ENCODE measurements at regions not wholly inside any gene's neighbourhood (a gene's known extent, or its start where the extent isn't known, plus 50 kb on each side); places are given as distances from the start of the nearest gene placed in this dataset.

GRCh38 chr3:70789878-70790277 lies 477.4 kb upstream of the MDFIC2 start:
- no peak for DNase-seq

- DNase-seq = no peak
These were observed 468.4 kb upstream of the MDFIC2 start for GRCh38 chr3:70780790-70781189.

GRCh38 chr3:70779296-70779695 lies 466.9 kb upstream of the MDFIC2 start:
- no peak for DNase-seq

- no peak for DNase-seq
These were observed 463.6 kb upstream of the MDFIC2 start for GRCh38 chr3:70776081-70776480.

GRCh38 chr3:70775257-70775656 lies 462.8 kb upstream of the MDFIC2 start:
- DNase-seq = no peak

- DNase-seq = no peak
These were observed 462.2 kb upstream of the MDFIC2 start for GRCh38 chr3:70774641-70775040.

GRCh38 chr3:70771426-70772147 lies 459.1 kb upstream of the MDFIC2 start:
- no peak for DNase-seq

- DNase-seq = no peak
These were observed 458.2 kb upstream of the MDFIC2 start for GRCh38 chr3:70770650-70771049.

- no peak for DNase-seq
These were observed 453.9 kb upstream of the MDFIC2 start for GRCh38 chr3:70766301-70766700.

- DNase-seq = no peak
These were observed 451.5 kb upstream of the MDFIC2 start for GRCh38 chr3:70763894-70764293.

- DNase-seq = no peak
These were observed 445.2 kb upstream of the MDFIC2 start for GRCh38 chr3:70757658-70758057.

- no peak for DNase-seq
These were observed 443.1 kb upstream of the MDFIC2 start for GRCh38 chr3:70755526-70755925.

- DNase-seq = no peak
These were observed 441.9 kb upstream of the MDFIC2 start for GRCh38 chr3:70754314-70754713.

GRCh38 chr3:70753572-70753971 lies 441.1 kb upstream of the MDFIC2 start:
- DNase-seq = no peak

GRCh38 chr3:70752051-70752450 lies 439.6 kb upstream of the MDFIC2 start:
- no peak for DNase-seq

- DNase-seq = no peak
These were observed 436.7 kb upstream of the MDFIC2 start for GRCh38 chr3:70749122-70749521.

- DNase-seq = no peak
These were observed 436.2 kb upstream of the MDFIC2 start for GRCh38 chr3:70748593-70748992.

- no peak for DNase-seq
These were observed 435.4 kb upstream of the MDFIC2 start for GRCh38 chr3:70747847-70748246.

GRCh38 chr3:70744536-70744935 lies 432.1 kb upstream of the MDFIC2 start:
- no peak for DNase-seq

GRCh38 chr3:70743754-70744153 lies 431.3 kb upstream of the MDFIC2 start:
- DNase-seq = no peak

- no peak for DNase-seq
These were observed 429.6 kb upstream of the MDFIC2 start for GRCh38 chr3:70742081-70742480.

- no peak for DNase-seq
These were observed 428.4 kb upstream of the MDFIC2 start for GRCh38 chr3:70740872-70741271.

- DNase-seq = no peak
These were observed 427.6 kb upstream of the MDFIC2 start for GRCh38 chr3:70740071-70740470.

GRCh38 chr3:70738291-70738681 lies 425.8 kb upstream of the MDFIC2 start:
- DNase-seq = no peak

- DNase-seq = peak; percentile 1
These were observed 425.3 kb upstream of the MDFIC2 start for GRCh38 chr3:70737666-70738290.

All from NCI-H2171 treated with DMSO at 0.1 percent for 48 hours (cell line).